Endothelial cell of umbilical vein (primary cell): ENCODE measurements at regions not wholly inside any gene's neighbourhood (a gene's known extent, or its start where the extent isn't known, plus 50 kb on each side); places are given as distances from the start of the nearest gene placed in this dataset.

Source experiments
- BruUV-seq: library from RNA; stranded (reverse); fragments of 400-500 nt; replicated peaks from 2 replicates; lab custom pipeline; 2021; lab: Mats Ljungman, UMichigan
- CTCF ChIA-PET: fragments of 300-600, 350-600 bp; sonication (Branson Sonifier 250); formaldehyde crosslinking; loops from one replicate; lab custom pipeline; 2021; ENCODE audit warnings: antibody characterized with exemption, inconsistent platforms; lab: Charles Lee
- POLR2A ChIA-PET: fragments of 300-600, 350-600 bp; sonication (Branson Sonifier 250); formaldehyde crosslinking; loops from one replicate; lab custom pipeline; 2021; ENCODE audit warnings: antibody characterized with exemption, inconsistent platforms; lab: Charles Lee
- DNase-seq: peaks from one replicate; pipeline ENCODE4 v3.0.0-alpha.2; 2011; ENCODE audit warnings: low read depth, low spot score
- FAIRE-seq: peaks from 2 replicates; lab custom pipeline; 2011; peaks lifted over from hg19 to GRCh38; lab: Jason Lieb, UNC
- H2AFZ ChIP-seq: 2 replicates; pipeline ENCODE4 v1.6.0; 2012; ENCODE audit warnings: low read depth, low read length, control low read depth, inconsistent platforms
- H3K27ac ChIP-seq: 2 replicates; pipeline ENCODE4 v1.5.1; 2011; ENCODE audit warnings: low read depth, mild to moderate bottlenecking, control low read depth, low read length, moderate library complexity; ENCODE audit not compliant: insufficient read depth
- H3K27me3 ChIP-seq, 2 experiments: 2 replicates each; pipeline versions ENCODE4 v1.6.0 to v1.6.1; 2011; ENCODE audit warnings: low read length in 2 of 2, mixed read lengths in 1 of 2; ENCODE audit not compliant: control insufficient read depth in 2 of 2, insufficient read depth in 2 of 2
- H3K36me3 ChIP-seq, 2 experiments: 2 replicates in 1 of 2; 3 replicates in 1 of 2; pipeline ENCODE4 v1.5.1; 2011; ENCODE audit warnings: low read length in 2 of 2, mild to moderate bottlenecking in 1 of 2, moderate library complexity in 1 of 2; ENCODE audit not compliant: control insufficient read depth in 2 of 2, insufficient read depth in 2 of 2; ENCODE audit errors: extremely low read depth in 1 of 2
- H3K4me1 ChIP-seq: 3 replicates; pipeline ENCODE4 v1.5.1; 2011; ENCODE audit warnings: mild to moderate bottlenecking, low read length; ENCODE audit not compliant: control insufficient read depth, insufficient read depth; ENCODE audit errors: extremely low read depth
- H3K4me2 ChIP-seq: 2 replicates; pipeline ENCODE4 v1.6.1; 2011; ENCODE audit warnings: low read length, control low read depth, mixed read lengths; ENCODE audit not compliant: insufficient read depth
- H3K4me3 ChIP-seq, 3 experiments: fragments of 200-600 bp in 1 of 3; sonication (generic), shearing (Covaris generic) in 1 of 3; replicated peaks in 1 of 3; 2 replicates each; pipeline ENCODE4 v1.5.1; 2011 to 2016; ENCODE audit warnings: control low read depth in 3 of 3, low read length in 3 of 3, mild to moderate bottlenecking in 2 of 3, inconsistent platforms in 1 of 3, low read depth in 1 of 3, moderate library complexity in 1 of 3; ENCODE audit not compliant: insufficient read depth in 1 of 3
- H3K79me2 ChIP-seq: 2 replicates; pipeline ENCODE4 v1.6.0; 2012; ENCODE audit warnings: low read length, inconsistent platforms; ENCODE audit not compliant: control insufficient read depth, insufficient read depth
- H3K9ac ChIP-seq: replicated peaks from 2 replicates; pipeline ENCODE3; 2011; ENCODE audit warnings: low read length, control low read depth; ENCODE audit not compliant: insufficient read depth; ENCODE audit errors: extremely low read depth
- H3K9me1 ChIP-seq: replicated peaks from 3 replicates; pipeline ENCODE4 v1.6.0; 2011; ENCODE audit warnings: mild to moderate bottlenecking, low read length; ENCODE audit not compliant: control insufficient read depth, insufficient read depth; ENCODE audit errors: extremely low read depth
- H3K9me3 ChIP-seq: replicated peaks from 2 replicates; pipeline ENCODE4 v1.5.1; 2012; ENCODE audit warnings: low read length, inconsistent platforms; ENCODE audit not compliant: control insufficient read depth, insufficient read depth
- H4K20me1 ChIP-seq: replicated peaks from 2 replicates; pipeline ENCODE3; 2011; ENCODE audit warnings: mild to moderate bottlenecking, low read length; ENCODE audit not compliant: control insufficient read depth, insufficient read depth; ENCODE audit errors: extremely low read depth
- EZH2 ChIP-seq: IDR thresholded peaks from 2 replicates; pipeline ENCODE4 v1.6.1; 2012; ENCODE audit warnings: borderline replicate concordance, low read depth, mild to moderate bottlenecking, moderate library complexity, low read length, inconsistent platforms; ENCODE audit not compliant: severe bottlenecking
- FOS ChIP-seq: IDR thresholded peaks from 2 replicates; pipeline ENCODE4 v1.6.1; 2011; ENCODE audit warnings: mild to moderate bottlenecking, low read length, moderate library complexity, borderline replicate concordance; ENCODE audit not compliant: insufficient read depth
- GATA2 ChIP-seq: IDR thresholded peaks from 2 replicates; pipeline ENCODE4 v1.7.0; 2011; ENCODE audit warnings: low read depth, mild to moderate bottlenecking, moderate library complexity, mixed read lengths, low read length; ENCODE audit not compliant: insufficient read length, insufficient read depth
- JUN ChIP-seq: IDR thresholded peaks from 2 replicates; pipeline ENCODE4 v1.6.1; 2011; ENCODE audit warnings: borderline replicate concordance, low read depth; ENCODE audit not compliant: insufficient read length, insufficient read depth
- MAX ChIP-seq: IDR thresholded peaks from 2 replicates; pipeline ENCODE4 v1.6.1; 2011; ENCODE audit not compliant: insufficient read depth, insufficient read length
- MYC ChIP-seq: IDR thresholded peaks from one replicate; pipeline ENCODE4 v1.6.1; 2011; ENCODE audit warnings: mild to moderate bottlenecking, low read depth, low read length
- POLR2A ChIP-seq: IDR thresholded peaks from 2 replicates; pipeline ENCODE4 v1.6.1; 2012; ENCODE audit warnings: low read depth, mild to moderate bottlenecking, control low read depth, low read length
- POLR2AphosphoS5 ChIP-seq: IDR thresholded peaks from 2 replicates; pipeline ENCODE4 v1.6.1; 2012; ENCODE audit warnings: low read depth, mild to moderate bottlenecking, control low read depth, low read length, moderate library complexity; ENCODE audit not compliant: insufficient read depth
- dilution Hi-C: fragments of 300-500 bp; cut with MboI; formaldehyde crosslinking; loops from one replicate; pipeline ENCODE4 v1.15.0; 2019; ENCODE audit warnings: low sequenced_read_pairs; ENCODE audit not compliant: extremely low pct_ligation_motif_present
- intact Hi-C: fragments of 100-400 bp; cut with micrococcal nuclease; formaldehyde crosslinking; loops from one replicate; pipeline ENCODE4 v1.10.0; 2022
- TF ChIP-seq, protein P1 (sequence below), 2 donors: IDR thresholded peaks; 1 replicate in 1 of 2; 2 replicates in 1 of 2; pipeline ENCODE4 v1.5.1; 2011; ENCODE audit warnings: low read length in 2 of 2, mild to moderate bottlenecking in 2 of 2, moderate library complexity in 2 of 2, control low read depth in 1 of 2, inconsistent platforms in 1 of 2, low read depth in 1 of 2; ENCODE audit not compliant: insufficient read depth in 1 of 2; ENCODE audit errors: extremely low read depth in 1 of 2

DNA sequence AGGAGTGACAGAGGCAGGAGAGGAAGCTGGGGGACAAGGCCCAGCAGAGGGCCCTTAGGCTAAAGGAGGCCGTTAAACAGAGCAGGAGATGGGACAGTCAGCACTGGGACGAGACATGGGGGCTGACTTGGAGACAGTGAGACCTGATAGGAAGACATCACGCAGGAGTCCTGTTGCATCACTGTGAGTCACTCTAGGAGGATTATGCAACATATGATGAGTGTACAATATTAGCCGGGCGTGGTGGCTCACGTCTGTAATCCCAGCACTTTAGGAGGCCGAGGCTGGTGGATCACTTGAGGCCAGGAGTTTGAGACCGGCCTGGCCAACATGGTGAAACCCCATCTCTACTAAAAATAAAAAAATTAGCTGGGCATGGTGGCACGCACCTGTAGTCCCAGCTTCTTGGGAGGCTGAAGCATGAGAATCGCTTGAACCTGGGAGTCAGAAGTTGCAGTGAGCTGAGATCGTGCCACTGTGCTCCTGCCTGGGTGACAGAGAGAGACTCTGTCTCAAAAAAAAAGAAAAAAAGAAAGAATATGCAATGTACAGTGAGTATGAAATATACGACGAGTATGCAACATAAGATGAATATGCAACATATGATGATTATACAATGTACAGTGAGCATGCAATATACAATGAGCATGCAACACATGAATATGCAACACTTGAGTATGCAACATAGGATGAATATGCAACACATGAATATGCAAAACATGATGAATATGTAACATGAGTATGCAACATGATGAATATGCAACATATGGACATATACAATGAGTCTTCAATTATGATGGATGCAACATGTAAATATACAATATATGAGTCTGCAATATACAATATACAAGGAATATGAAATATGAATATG is 83.3 kb upstream of the ID2 start:
- Histone ChIP-seq H3K4me1 (no peaks in the 10 kb centered on the region), H3K27me3 (no peaks in the 10 kb centered on the region), H3K9ac (no peak overlapping the region), H3K9me3 (no peaks in the 10 kb centered on the region), H3K9me1 (no peaks in the 10 kb centered on the region), H4K20me1 (no peaks in the 10 kb centered on the region), H3K79me2 (no peaks in the 10 kb centered on the region), H3K27ac (no peak overlapping the region), H3K4me3 (no peak overlapping the region), H2AFZ (no peak overlapping the region), H3K4me2 (no peak overlapping the region), H3K36me3 (no peaks in the 10 kb centered on the region)
- dilution Hi-C loops (no loop called here), intact Hi-C loops (no loop called here)
- BruUV-seq, result no TSS peak
- CTCF ChIA-PET, result no interaction called here
- DNase-seq (no peak), FAIRE-seq (no peak)
- no peak for TF ChIP-seq POLR2A
- TF ChIP-seq MAX, result no peak
- no peak for TF ChIP-seq JUN
- no peak for TF ChIP-seq FOS
- TF ChIP-seq GATA2, result no peak
- no peak for TF ChIP-seq EZH2
- TF ChIP-seq MYC, result no peak
- TF ChIP-seq POLR2AphosphoS5, result no peak
- TF ChIP-seq, protein P1, sequence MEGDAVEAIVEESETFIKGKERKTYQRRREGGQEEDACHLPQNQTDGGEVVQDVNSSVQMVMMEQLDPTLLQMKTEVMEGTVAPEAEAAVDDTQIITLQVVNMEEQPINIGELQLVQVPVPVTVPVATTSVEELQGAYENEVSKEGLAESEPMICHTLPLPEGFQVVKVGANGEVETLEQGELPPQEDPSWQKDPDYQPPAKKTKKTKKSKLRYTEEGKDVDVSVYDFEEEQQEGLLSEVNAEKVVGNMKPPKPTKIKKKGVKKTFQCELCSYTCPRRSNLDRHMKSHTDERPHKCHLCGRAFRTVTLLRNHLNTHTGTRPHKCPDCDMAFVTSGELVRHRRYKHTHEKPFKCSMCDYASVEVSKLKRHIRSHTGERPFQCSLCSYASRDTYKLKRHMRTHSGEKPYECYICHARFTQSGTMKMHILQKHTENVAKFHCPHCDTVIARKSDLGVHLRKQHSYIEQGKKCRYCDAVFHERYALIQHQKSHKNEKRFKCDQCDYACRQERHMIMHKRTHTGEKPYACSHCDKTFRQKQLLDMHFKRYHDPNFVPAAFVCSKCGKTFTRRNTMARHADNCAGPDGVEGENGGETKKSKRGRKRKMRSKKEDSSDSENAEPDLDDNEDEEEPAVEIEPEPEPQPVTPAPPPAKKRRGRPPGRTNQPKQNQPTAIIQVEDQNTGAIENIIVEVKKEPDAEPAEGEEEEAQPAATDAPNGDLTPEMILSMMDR (IDR thresholded peaks at IDR 0.05; ENCODE audit: extremely low read depth in 1 of 2, insufficient read depth in 1 of 2, low read depth in 1 of 2, low read length in 2 of 2), result no peak
- POLR2A ChIA-PET, result no interaction called here
